GM06990 (cell line): ENCODE measurements at regions not wholly inside any gene's neighbourhood (a gene's known extent, or its start where the extent isn't known, plus 50 kb on each side); places are given as distances from the start of the nearest gene placed in this dataset.

Experiments used
- DNase-seq: peaks from one replicate; pipeline ENCODE4 v3.0.0-alpha.2; 2011; ENCODE audit not compliant: insufficient read length; ENCODE audit errors: extremely low read depth
- H3K27me3 ChIP-seq: replicated peaks from 2 replicates; pipeline ENCODE4 v1.6.0; 2011; ENCODE audit warnings: low read length; ENCODE audit not compliant: control insufficient read depth, insufficient read depth
- H3K36me3 ChIP-seq: 2 replicates; pipeline ENCODE4 v1.5.1; 2011; ENCODE audit warnings: low read length; ENCODE audit not compliant: control insufficient read depth, insufficient read depth
- H3K4me3 ChIP-seq: replicated peaks from 2 replicates; pipeline ENCODE4 v1.5.1; 2011; ENCODE audit warnings: low read depth, mild to moderate bottlenecking, control low read depth, low read length
- TF ChIP-seq, protein P1 (sequence below): IDR thresholded peaks from 2 replicates; pipeline ENCODE4 v1.5.1; 2011; ENCODE audit warnings: low read length, control low read depth, mild to moderate bottlenecking, inconsistent platforms; ENCODE audit not compliant: insufficient read depth, poor library complexity, severe bottlenecking

DNA sequence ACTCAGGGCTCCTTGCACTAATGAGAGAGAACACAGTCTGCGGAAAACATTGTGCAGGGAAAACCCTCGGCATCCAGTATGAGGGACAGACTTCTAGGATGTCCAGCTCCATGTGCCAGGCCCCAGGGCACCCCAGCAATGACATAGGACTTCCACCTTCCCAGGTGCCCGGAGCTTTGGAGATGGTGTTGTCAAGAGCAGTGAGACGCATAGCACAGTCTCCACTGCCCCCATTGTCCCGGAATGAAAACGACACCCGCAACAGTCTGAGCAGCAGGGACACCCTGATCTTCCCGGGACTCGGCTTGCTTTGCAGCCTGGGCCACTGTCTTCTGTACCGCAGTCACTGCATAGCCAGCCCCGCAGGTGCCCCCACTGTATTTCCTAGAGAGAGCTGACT is 339.2 kb upstream of the ADARB2 start:
- Histone ChIP-seq H3K36me3 (no peaks in the 10 kb centered on the region), H3K27me3 (no peaks in the 10 kb centered on the region), H3K4me3 (no peak overlapping the region)
- TF ChIP-seq, protein P1, sequence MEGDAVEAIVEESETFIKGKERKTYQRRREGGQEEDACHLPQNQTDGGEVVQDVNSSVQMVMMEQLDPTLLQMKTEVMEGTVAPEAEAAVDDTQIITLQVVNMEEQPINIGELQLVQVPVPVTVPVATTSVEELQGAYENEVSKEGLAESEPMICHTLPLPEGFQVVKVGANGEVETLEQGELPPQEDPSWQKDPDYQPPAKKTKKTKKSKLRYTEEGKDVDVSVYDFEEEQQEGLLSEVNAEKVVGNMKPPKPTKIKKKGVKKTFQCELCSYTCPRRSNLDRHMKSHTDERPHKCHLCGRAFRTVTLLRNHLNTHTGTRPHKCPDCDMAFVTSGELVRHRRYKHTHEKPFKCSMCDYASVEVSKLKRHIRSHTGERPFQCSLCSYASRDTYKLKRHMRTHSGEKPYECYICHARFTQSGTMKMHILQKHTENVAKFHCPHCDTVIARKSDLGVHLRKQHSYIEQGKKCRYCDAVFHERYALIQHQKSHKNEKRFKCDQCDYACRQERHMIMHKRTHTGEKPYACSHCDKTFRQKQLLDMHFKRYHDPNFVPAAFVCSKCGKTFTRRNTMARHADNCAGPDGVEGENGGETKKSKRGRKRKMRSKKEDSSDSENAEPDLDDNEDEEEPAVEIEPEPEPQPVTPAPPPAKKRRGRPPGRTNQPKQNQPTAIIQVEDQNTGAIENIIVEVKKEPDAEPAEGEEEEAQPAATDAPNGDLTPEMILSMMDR = no peak
- no peak for DNase-seq

DNA sequence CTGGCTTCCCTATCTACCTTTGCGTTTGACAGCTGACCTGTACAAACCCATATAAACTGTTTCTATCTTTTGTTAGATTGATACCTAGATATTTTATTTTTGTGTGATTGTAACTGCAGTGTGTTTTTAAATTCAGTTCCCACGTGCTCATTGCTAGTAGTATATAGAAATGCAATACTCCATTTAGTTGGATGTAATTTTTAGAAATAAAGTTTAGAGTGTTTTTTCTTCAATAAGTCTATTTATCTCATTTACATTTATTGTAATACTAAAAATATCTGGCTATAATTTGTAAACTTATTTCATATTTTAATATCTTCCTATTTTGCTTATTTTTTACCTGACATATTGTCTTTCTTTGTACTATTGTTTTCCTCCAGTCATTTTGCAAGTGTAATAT is 329.7 kb upstream of the ADARB2 start:
- TF ChIP-seq, protein P1 = no peak
- no peaks in the 10 kb centered on the region; the same call in 1 of the 2 replicates for H3K27me3 ChIP-seq
- no peak for DNase-seq
- H3K36me3 ChIP-seq = no peaks in the 10 kb centered on the region
- no peak overlapping the region for H3K4me3 ChIP-seq

DNA sequence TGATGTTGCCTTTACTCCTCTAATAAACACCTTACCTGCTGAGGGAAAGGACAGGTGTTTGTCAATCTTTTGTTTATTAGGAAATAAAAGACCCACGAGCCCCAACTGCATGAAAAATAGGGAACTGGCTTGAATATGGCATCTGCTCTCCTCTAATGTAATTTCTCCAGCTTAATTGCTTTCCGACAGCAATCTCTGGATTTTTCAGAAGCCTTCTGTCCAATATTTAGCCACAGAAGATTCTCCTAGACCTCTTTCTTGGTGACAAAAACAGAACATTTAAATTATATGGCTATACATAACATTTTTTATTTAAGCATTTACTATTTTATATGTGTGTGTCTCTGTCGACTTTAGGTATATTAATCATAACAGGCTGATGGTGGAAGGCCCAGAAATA is 317.4 kb upstream of the ADARB2 start:
- TF ChIP-seq, protein P1 = no peak
- H3K36me3 ChIP-seq = no peaks in the 10 kb centered on the region
- no peak overlapping the region for H3K4me3 ChIP-seq
- no peaks in the 10 kb centered on the region for H3K27me3 ChIP-seq
- no peak for DNase-seq

DNA sequence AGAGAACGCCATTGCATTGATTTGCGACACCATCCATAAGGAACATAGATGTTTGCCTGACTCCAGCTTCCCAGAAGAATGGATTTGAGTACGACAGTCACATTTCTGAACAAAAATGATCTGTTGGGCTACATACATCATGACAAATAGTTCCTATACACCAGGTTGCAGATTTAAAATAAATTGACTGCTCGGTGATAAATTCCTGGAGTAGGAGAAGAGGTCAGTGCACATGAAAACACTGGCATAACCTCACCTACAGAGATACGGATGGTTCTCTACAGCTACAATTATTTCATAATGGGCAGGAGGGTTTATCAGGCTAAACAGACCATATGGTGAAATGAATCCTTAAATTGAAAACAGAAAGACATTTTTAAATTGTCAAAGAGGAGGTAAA is 316.5 kb upstream of the ADARB2 start:
- Histone ChIP-seq H3K27me3 (no peaks in the 10 kb centered on the region), H3K4me3 (no peak overlapping the region), H3K36me3 (no peaks in the 10 kb centered on the region)
- TF ChIP-seq, protein P1 = no peak
- no peak for DNase-seq

GRCh38 chr10:2051108-2051507 is 313.8 kb upstream of the ADARB2 start:
- Histone ChIP-seq H3K4me3 (no peak overlapping the region), H3K36me3 (no peaks in the 10 kb centered on the region), H3K27me3 (no peaks in the 10 kb centered on the region)
- no peak for DNase-seq
- TF ChIP-seq, protein P1 = no peak

DNA sequence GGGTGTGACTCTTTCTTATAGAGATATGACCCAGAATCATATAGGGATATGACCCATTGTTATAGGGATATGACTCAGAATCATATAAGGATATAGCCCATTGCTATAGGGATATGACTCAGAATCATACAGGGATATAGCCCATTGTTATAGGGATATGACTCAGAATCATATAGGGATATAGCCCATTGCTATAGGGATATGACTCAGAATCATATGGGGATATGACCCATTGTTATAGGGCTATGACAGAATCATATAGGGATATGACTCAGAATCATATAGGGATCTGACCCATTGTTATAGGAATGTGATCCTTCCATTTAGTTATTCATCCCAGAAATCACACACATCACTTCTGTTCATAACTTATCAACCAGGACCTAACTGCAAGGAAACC is 312.2 kb upstream of the ADARB2 start:
- DNase-seq = no peak
- Histone ChIP-seq H3K4me3 (no peak overlapping the region), H3K27me3 (no peaks in the 10 kb centered on the region), H3K36me3 (no peaks in the 10 kb centered on the region)
- TF ChIP-seq, protein P1 = no peak
